Left ventricle myocardium inferior (tissue), 1 donor: ENCODE measurements at regions not wholly inside any gene's neighbourhood (a gene's known extent, or its start where the extent isn't known, plus 50 kb on each side); places are given as distances from the start of the nearest gene placed in this dataset.

ENCODE experiments used
- DNase-seq: peaks from one replicate; pipeline ENCODE4 v3.0.0-alpha.2; 2020
- H3K27ac ChIP-seq: fragments of 200-600 bp; replicated peaks from 2 replicates; pipeline ENCODE4 v1.8.0; 2021
- H3K27me3 ChIP-seq: fragments of 200-600 bp; 2 replicates; pipeline ENCODE4 v1.8.0; 2021; ENCODE audit warnings: low read depth
- H3K36me3 ChIP-seq: fragments of 200-600 bp; 2 replicates; pipeline ENCODE4 v1.8.0; 2021
- H3K4me1 ChIP-seq: fragments of 200-600 bp; 2 replicates; pipeline ENCODE4 v1.8.0; 2021
- H3K4me3 ChIP-seq: fragments of 200-600 bp; 2 replicates; pipeline ENCODE4 v1.8.0; 2021; ENCODE audit warnings: mild to moderate bottlenecking, moderate library complexity
- H3K9me3 ChIP-seq: fragments of 200-600 bp; replicated peaks from 2 replicates; pipeline ENCODE4 v1.8.0; 2021
- CTCF ChIP-seq: fragments of 200-600 bp; IDR thresholded peaks from 2 replicates; pipeline ENCODE4 v1.8.0; 2021; ENCODE audit warnings: antibody characterized with exemption, mild to moderate bottlenecking, borderline replicate concordance
- intact Hi-C: fragments of 100-400 bp; cut with micrococcal nuclease; formaldehyde crosslinking; loops from one replicate; pipeline ENCODE4 v1.11.0; 2022
- donor health status: DM: no; HTN: yes; CAD: no; lungs with severe emphysema.

GRCh38 chr12:43277651-43278540 lies 274.1 kb downstream of the ADAMTS20 start:
- intact Hi-C loops = no loop called here
- Histone ChIP-seq H3K4me3 (no peak overlapping the region), H3K27me3 (no peaks in the 10 kb centered on the region), H3K36me3 (no peaks in the 10 kb centered on the region), H3K27ac (no peak overlapping the region), H3K4me1 (no peaks in the 10 kb centered on the region), H3K9me3 (no peaks in the 10 kb centered on the region)
- DNase-seq = no peak
- no peak for TF ChIP-seq CTCF

GRCh38 chr12:43273467-43273866 lies 278.5 kb downstream of the ADAMTS20 start:
- no peak overlapping the region for H3K27ac ChIP-seq
- intact Hi-C loops = no loop called here
- no peaks in the 10 kb centered on the region for H3K4me1 ChIP-seq
- H3K36me3 ChIP-seq = no peaks in the 10 kb centered on the region
- no peak overlapping the region for H3K4me3 ChIP-seq
- TF ChIP-seq CTCF = no peak
- no peak for DNase-seq
- no peaks in the 10 kb centered on the region for H3K27me3 ChIP-seq
- H3K9me3 ChIP-seq = no peaks in the 10 kb centered on the region

- TF ChIP-seq CTCF = no peak
- H3K9me3 ChIP-seq = no peaks in the 10 kb centered on the region
- no peaks in the 10 kb centered on the region for H3K27me3 ChIP-seq
- intact Hi-C loops = no loop called here
- no peaks in the 10 kb centered on the region for H3K36me3 ChIP-seq
- DNase-seq = no peak
- no peak overlapping the region for H3K27ac ChIP-seq
- no peak overlapping the region for H3K4me3 ChIP-seq
- H3K4me1 ChIP-seq = no peaks in the 10 kb centered on the region
These were observed 280.3 kb downstream of the ADAMTS20 start for GRCh38 chr12:43271659-43272058.

GRCh38 chr12:43267818-43268217 lies 284.2 kb downstream of the ADAMTS20 start:
- intact Hi-C loops = no loop called here

GRCh38 chr12:43261701-43262100 lies 290.3 kb downstream of the ADAMTS20 start:
- no peak overlapping the region for H3K4me3 ChIP-seq
- H3K9me3 ChIP-seq = no peaks in the 10 kb centered on the region
- no peak for DNase-seq
- no peaks in the 10 kb centered on the region for H3K27me3 ChIP-seq
- no peak overlapping the region for H3K27ac ChIP-seq
- no peaks in the 10 kb centered on the region for H3K36me3 ChIP-seq
- no peak for TF ChIP-seq CTCF
- no peaks in the 10 kb centered on the region for H3K4me1 ChIP-seq
- intact Hi-C loops = no loop called here

More at GRCh38 chr12:43267818-43268217, 284.2 kb downstream of the ADAMTS20 start:
- no peak for DNase-seq
- no peaks in the 10 kb centered on the region for H3K4me1 ChIP-seq
- TF ChIP-seq CTCF = no peak
- H3K27ac ChIP-seq = no peak overlapping the region
- no peak overlapping the region for H3K4me3 ChIP-seq
- H3K9me3 ChIP-seq = no peaks in the 10 kb centered on the region
- no peaks in the 10 kb centered on the region for H3K27me3 ChIP-seq
- H3K36me3 ChIP-seq = no peaks in the 10 kb centered on the region
